Fibroblast of lung (primary cell): ENCODE measurements at regions not wholly inside any gene's neighbourhood (a gene's known extent, or its start where the extent isn't known, plus 50 kb on each side); places are given as distances from the start of the nearest gene placed in this dataset.

Experiments
- EZH2 ChIP-seq: IDR thresholded peaks from 2 replicates; pipeline ENCODE4 v1.5.1; 2012; ENCODE audit warnings: low read length, control low read depth, mild to moderate bottlenecking; ENCODE audit errors: missing control alignments
- TF ChIP-seq, protein P1 (sequence below), 2 donors: IDR thresholded peaks in 1 of 2; conservative IDR thresholded peaks in 1 of 2; 1 replicate in 1 of 2; 2 replicates in 1 of 2; pipeline ENCODE4 v1.5.1; 2011 to 2012; ENCODE audit warnings: low read length in 2 of 2, control low read depth in 1 of 2, inconsistent platforms in 1 of 2, low read depth in 1 of 2, mild to moderate bottlenecking in 1 of 2

- TF ChIP-seq, protein P1, sequence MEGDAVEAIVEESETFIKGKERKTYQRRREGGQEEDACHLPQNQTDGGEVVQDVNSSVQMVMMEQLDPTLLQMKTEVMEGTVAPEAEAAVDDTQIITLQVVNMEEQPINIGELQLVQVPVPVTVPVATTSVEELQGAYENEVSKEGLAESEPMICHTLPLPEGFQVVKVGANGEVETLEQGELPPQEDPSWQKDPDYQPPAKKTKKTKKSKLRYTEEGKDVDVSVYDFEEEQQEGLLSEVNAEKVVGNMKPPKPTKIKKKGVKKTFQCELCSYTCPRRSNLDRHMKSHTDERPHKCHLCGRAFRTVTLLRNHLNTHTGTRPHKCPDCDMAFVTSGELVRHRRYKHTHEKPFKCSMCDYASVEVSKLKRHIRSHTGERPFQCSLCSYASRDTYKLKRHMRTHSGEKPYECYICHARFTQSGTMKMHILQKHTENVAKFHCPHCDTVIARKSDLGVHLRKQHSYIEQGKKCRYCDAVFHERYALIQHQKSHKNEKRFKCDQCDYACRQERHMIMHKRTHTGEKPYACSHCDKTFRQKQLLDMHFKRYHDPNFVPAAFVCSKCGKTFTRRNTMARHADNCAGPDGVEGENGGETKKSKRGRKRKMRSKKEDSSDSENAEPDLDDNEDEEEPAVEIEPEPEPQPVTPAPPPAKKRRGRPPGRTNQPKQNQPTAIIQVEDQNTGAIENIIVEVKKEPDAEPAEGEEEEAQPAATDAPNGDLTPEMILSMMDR (conservative IDR thresholded peaks at IDR 0.05 in 1 of 2, IDR thresholded peaks at IDR 0.05 in 1 of 2; ENCODE audit: low read depth in 1 of 2, low read length in 2 of 2), result no peak
- no peak for TF ChIP-seq EZH2
Observed at GRCh38 chr4:1516881-1517480, 110.7 kb upstream of the NKX1-1 start.
